Gastroesophageal sphincter (tissue), 4 donors: ENCODE measurements at regions not wholly inside any gene's neighbourhood (a gene's known extent, or its start where the extent isn't known, plus 50 kb on each side); places are given as distances from the start of the nearest gene placed in this dataset.

ENCODE experiments used
- ATAC-seq: fragments of 150-250 bp; one replicate; pipeline ENCODE4 v1.9.1; 2016; ENCODE audit warnings: mild to moderate bottlenecking, moderate library complexity
- H3K27ac ChIP-seq, 4 donors: fragments of 200-600 bp; sonication (generic) in 3 of 4; 1 replicate in 3 of 4; 2 replicates in 1 of 4; pipeline ENCODE4 v1.5.1; 2016 to 2019
- H3K27me3 ChIP-seq: fragments of 200-600 bp; sonication (generic); one replicate; pipeline ENCODE4 v1.5.1; 2019
- H3K36me3 ChIP-seq, 2 donors: fragments of 200-600 bp; sonication (generic); one replicate each; pipeline ENCODE4 v1.5.1; 2019; ENCODE audit warnings: control low read depth in 1 of 2
- H3K4me1 ChIP-seq, 3 donors: fragments of 200-600 bp; sonication (generic); 1 replicate in 2 of 3; 2 replicates in 1 of 3; pipeline ENCODE4 v1.5.1; 2016 to 2019; ENCODE audit warnings: control low read depth in 2 of 3
- H3K4me3 ChIP-seq, 2 donors: fragments of 200-600 bp; sonication (generic); one replicate each; pipeline ENCODE4 v1.5.1; 2019; ENCODE audit warnings: mild to moderate bottlenecking in 1 of 2, moderate library complexity in 1 of 2
- H3K9me3 ChIP-seq, 3 donors: fragments of 200-600 bp; sonication (generic); one replicate each; pipeline ENCODE4 v1.5.1; 2017 to 2019; ENCODE audit warnings: control low read depth in 2 of 3
- CTCF ChIP-seq, 4 experiments: fragments of 200-600 bp in 2 of 4; fragments of 450-650 bp in 2 of 4; sonication (generic) in 1 of 4; IDR thresholded peaks; one replicate each; pipeline ENCODE4 v1.5.1; 2017 to 2019; ENCODE audit warnings: antibody characterized with exemption in 4 of 4, mild to moderate bottlenecking in 2 of 4, moderate library complexity in 2 of 4
- EP300 ChIP-seq: sonication (generic); formaldehyde crosslinking; IDR thresholded peaks from one replicate; pipeline ENCODE4 v1.6.1; 2017; ENCODE audit warnings: antibody characterized with exemption, mild to moderate bottlenecking
- POLR2A ChIP-seq, 2 donors: fragments of 450-650 bp; IDR thresholded peaks; one replicate each; pipeline ENCODE4 v1.6.1; 2017; ENCODE audit warnings: antibody characterized with exemption in 2 of 2, mild to moderate bottlenecking in 2 of 2, moderate library complexity in 1 of 2
- POLR2AphosphoS5 ChIP-seq: sonication (generic); formaldehyde crosslinking; IDR thresholded peaks from one replicate; pipeline ENCODE4 v1.6.1; 2017; ENCODE audit warnings: antibody characterized with exemption
- WGBS, 2 donors: methylation state at CpG; one replicate each; pipeline ENCODE4 v1.1.5; 2018; ENCODE audit warnings: low coverage in 1 of 2; 5-methylcytosine and 5-hydroxymethylcytosine counted together

- Histone ChIP-seq H3K36me3 (no peaks in the 10 kb centered on the region), H3K9me3 (no peaks in the 10 kb centered on the region), H3K4me1 (no peaks in the 10 kb centered on the region), H3K4me3 (no peak overlapping the region), H3K27me3 (no peaks in the 10 kb centered on the region), H3K27ac (no peak overlapping the region)
- no peak for ATAC-seq
- 66 to 78% methylated on average over 2 of the region's 2 CpGs for WGBS, 2 donors
- TF ChIP-seq EP300 = no peak
- no peak for TF ChIP-seq POLR2AphosphoS5
- TF ChIP-seq CTCF (IDR thresholded peaks at IDR 0.05) = no peak
- TF ChIP-seq POLR2A (IDR thresholded peaks at IDR 0.05) = no peak
Measured at GRCh38 chr3:110758208-110758607, 313.4 kb upstream of the NECTIN3 start.

- Histone ChIP-seq H3K9me3 (peaks cover 0 to 11% (median 0%) of the 10 kb centered on the region in 3 donors), H3K4me3 (no peak overlapping the region), H3K27me3 (no peaks in the 10 kb centered on the region), H3K27ac (no peak overlapping the region), H3K4me1 (no peaks in the 10 kb centered on the region), H3K36me3 (no peaks in the 10 kb centered on the region)
- no CpG with 5 or more reads among the region's 2 CpGs for WGBS, 2 donors
- no peak for ATAC-seq
- no peak for TF ChIP-seq POLR2AphosphoS5
- no peak for TF ChIP-seq POLR2A (IDR thresholded peaks at IDR 0.05)
- no peak for TF ChIP-seq CTCF (IDR thresholded peaks at IDR 0.05)
- no peak for TF ChIP-seq EP300
Measured at GRCh38 chr3:110767156-110767555, 304.5 kb upstream of the NECTIN3 start.

GRCh38 chr3:110767838-110768237, 303.8 kb upstream of the NECTIN3 start:
- Histone ChIP-seq H3K4me3 (no peak overlapping the region), H3K36me3 (no peaks in the 10 kb centered on the region)

GRCh38 chr3:110773413-110773954, 298.1 kb upstream of the NECTIN3 start:
- Histone ChIP-seq H3K4me1 (peaks cover 0 to 13% (median 0%) of the 10 kb centered on the region in 3 donors), H3K4me3 (no peak overlapping the region), H3K9me3 (peaks cover 0 to 10% (median 0%) of the 10 kb centered on the region in 3 donors), H3K27me3 (no peaks in the 10 kb centered on the region), H3K36me3 (no peaks in the 10 kb centered on the region), H3K27ac (peak overlapping the region in 2 of 4 donors; percentile 26 to 57)
- ATAC-seq = no peak
- WGBS, 2 donors = 43 to 48% methylated on average over 6 to 8 of the region's 9 CpGs
- no peak for TF ChIP-seq CTCF (IDR thresholded peaks at IDR 0.05)
- no peak for TF ChIP-seq POLR2AphosphoS5
- TF ChIP-seq POLR2A (IDR thresholded peaks at IDR 0.05) = no peak
- TF ChIP-seq EP300 = no peak

More at GRCh38 chr3:110767838-110768237, 303.8 kb upstream of the NECTIN3 start:
- no peak for ATAC-seq
- H3K4me1 ChIP-seq = peaks cover 0 to 3% (median 0%) of the 10 kb centered on the region in 3 donors
- no peaks in the 10 kb centered on the region for H3K27me3 ChIP-seq
- H3K9me3 ChIP-seq = peaks cover 0 to 11% (median 0%) of the 10 kb centered on the region in 3 donors
- TF ChIP-seq POLR2AphosphoS5 (no peak), POLR2A (IDR thresholded peaks at IDR 0.05) (no peak), CTCF (IDR thresholded peaks at IDR 0.05) (no peak), EP300 (no peak)
- no peak overlapping the region for H3K27ac ChIP-seq

GRCh38 chr3:110774496-110775265, 296.9 kb upstream of the NECTIN3 start:
- 66 to 70% methylated on average over 7 of the region's 7 CpGs for WGBS, 2 donors
- Histone ChIP-seq H3K36me3 (no peaks in the 10 kb centered on the region), H3K9me3 (no peaks in the 10 kb centered on the region), H3K4me3 (no peak overlapping the region), H3K27me3 (no peaks in the 10 kb centered on the region), H3K27ac (no peak overlapping the region), H3K4me1 (peaks cover 0 to 13% (median 0%) of the 10 kb centered on the region in 3 donors)
- no peak for TF ChIP-seq EP300
- TF ChIP-seq POLR2AphosphoS5 = no peak
- no peak for TF ChIP-seq POLR2A (IDR thresholded peaks at IDR 0.05)
- no peak for TF ChIP-seq CTCF (IDR thresholded peaks at IDR 0.05)
- no peak for ATAC-seq
